ENCODE measurements at regions not wholly inside any gene's neighbourhood (a gene's known extent, or its start where the extent isn't known, plus 50 kb on each side); places are given as distances from the start of the nearest gene placed in this dataset.

DNA sequence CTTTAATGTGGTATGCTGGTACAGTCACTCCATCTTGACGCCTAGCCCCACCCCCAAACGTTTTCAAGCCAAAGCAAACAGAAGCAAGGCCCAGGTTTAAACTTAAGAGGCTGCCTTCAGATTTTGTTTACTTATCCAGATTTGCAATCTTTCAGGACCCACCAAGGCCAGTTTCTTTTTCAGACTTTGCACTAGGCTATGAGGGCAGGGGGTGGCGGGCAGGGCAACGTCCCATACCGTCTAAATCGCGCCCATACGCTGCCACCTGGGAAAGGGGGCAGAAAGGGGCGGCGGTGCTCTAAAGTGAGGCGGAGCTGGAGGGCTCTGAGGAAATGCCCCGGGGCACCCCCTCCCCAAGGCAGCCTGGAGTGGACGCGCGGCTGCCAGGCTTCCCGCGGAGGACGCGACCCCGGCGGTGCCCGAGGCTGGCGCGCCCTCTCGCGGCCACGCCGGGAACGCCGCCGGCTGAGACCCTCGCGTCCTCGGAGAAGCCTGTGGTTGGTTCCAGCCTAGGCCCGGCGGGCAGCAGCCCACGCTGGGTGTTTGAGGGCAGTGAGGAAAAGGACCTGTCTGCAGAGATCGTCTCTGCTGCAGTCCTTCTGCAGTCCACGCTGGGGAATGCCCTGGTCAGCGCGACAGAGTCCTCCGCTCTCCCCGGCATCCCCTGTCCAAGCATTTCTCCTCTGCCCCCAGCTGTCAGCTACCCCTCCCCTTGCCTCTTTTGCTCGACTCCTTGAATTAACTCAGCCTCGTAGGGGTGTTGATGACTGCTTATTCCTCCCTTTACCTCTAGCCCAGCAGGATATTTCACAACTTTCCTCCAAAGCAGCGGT, 93.7 kb upstream of the PRNP start:
- Histone ChIP-seq H3K36me3 (replicated peaks in 1 of 2; ENCODE audit: control insufficient read depth in 1 of 2, insufficient read depth in 2 of 2, low read length in 1 of 2) (no peaks in the 10 kb centered on the region), H3K4me3 (ENCODE audit: low read depth in 2 of 2, low read length in 1 of 2) (peak overlapping the region; percentile 45 to 66), H4K20me1 (ENCODE audit: insufficient read depth) (no peaks in the 10 kb centered on the region), H3K27ac (ENCODE audit: low read depth in 2 of 2, low read length in 1 of 2) (no peak overlapping the region), H3K9me3 (no peaks in the 10 kb centered on the region), H3F3A (replicated peaks; ENCODE audit: insufficient read depth) (peaks cover 4% of the 10 kb centered on the region), H3K4me2 (peak overlapping the region; percentile 80), H3K9ac (peak overlapping the region; percentile 55), H3K9me2 (no peaks in the 10 kb centered on the region), H3K79me2 (ENCODE audit: insufficient read depth) (no peaks in the 10 kb centered on the region), H3K4me1 (ENCODE audit: control insufficient read depth in 1 of 2, insufficient read depth in 2 of 2, low read depth in 1 of 2, low read length in 1 of 2) (peaks cover 2 to 8% of the 10 kb centered on the region in 2 experiments; a peak in 3 of 4 replicates), H3K27me3 (ENCODE audit: insufficient read depth) (no peaks in the 10 kb centered on the region), H2AFZ (ENCODE audit: low read depth) (peak overlapping the region; percentile 93)
- ChIA-PET CTCF (interaction anchor here (0.6 to 2.3 kb wide), 10 partner anchors 9 to 487 kb away, joined by 3 to 13 read pairs (median 3); partner anchors contain the start of gene PRND), POLR2A (no interaction called here)
- TF ChIP-seq TCF12 (IDR thresholded peaks at IDR 0.05) (no peak), RAD21 (IDR thresholded peaks at IDR 0.05; ENCODE audit: low read length) (peak; percentile 77), POLR2AphosphoS5 (IDR thresholded peaks at IDR 0.05; ENCODE audit: low read depth, low read length) (no peak), NRF1 (IDR thresholded peaks at IDR 0.05; ENCODE audit: low read depth, low read length) (0 out of 2 replicates have a peak, but pooled peaks have one; percentile 9), JUND (IDR thresholded peaks at IDR 0.05) (no peak), RCOR1 (IDR thresholded peaks at IDR 0.05; ENCODE audit: low read length) (no peak), RXRA (IDR thresholded peaks at IDR 0.05; ENCODE audit: borderline replicate concordance, low read depth) (no peak), CTCF (IDR thresholded peaks at IDR 0.05) (peak; percentile 84), EZH2phosphoT487 (IDR thresholded peaks at IDR 0.05; ENCODE audit: borderline replicate concordance, low read depth) (no peak), ELF1 (IDR thresholded peaks at IDR 0.05) (no peak), SMC3 (IDR thresholded peaks at IDR 0.05; ENCODE audit: low read depth, low read length) (peak; percentile 87), MEF2A (IDR thresholded peaks at IDR 0.05; ENCODE audit: borderline replicate concordance, low read depth) (no peak), FOXM1 (IDR thresholded peaks at IDR 0.05; ENCODE audit: low read depth) (no peak), PBX3 (IDR thresholded peaks at IDR 0.05) (no peak), TAF1 (IDR thresholded peaks at IDR 0.05; ENCODE audit: borderline replicate concordance, low read depth, low read length) (no peak), EP300 (IDR thresholded peaks at IDR 0.05; ENCODE audit: borderline replicate concordance in 1 of 2, low read depth in 1 of 2, low read length in 1 of 2) (0 out of 4 replicates have a peak, but pooled peaks of 1 of the 2 experiments have one; percentile 9)
- TF ChIP-seq, protein P1, sequence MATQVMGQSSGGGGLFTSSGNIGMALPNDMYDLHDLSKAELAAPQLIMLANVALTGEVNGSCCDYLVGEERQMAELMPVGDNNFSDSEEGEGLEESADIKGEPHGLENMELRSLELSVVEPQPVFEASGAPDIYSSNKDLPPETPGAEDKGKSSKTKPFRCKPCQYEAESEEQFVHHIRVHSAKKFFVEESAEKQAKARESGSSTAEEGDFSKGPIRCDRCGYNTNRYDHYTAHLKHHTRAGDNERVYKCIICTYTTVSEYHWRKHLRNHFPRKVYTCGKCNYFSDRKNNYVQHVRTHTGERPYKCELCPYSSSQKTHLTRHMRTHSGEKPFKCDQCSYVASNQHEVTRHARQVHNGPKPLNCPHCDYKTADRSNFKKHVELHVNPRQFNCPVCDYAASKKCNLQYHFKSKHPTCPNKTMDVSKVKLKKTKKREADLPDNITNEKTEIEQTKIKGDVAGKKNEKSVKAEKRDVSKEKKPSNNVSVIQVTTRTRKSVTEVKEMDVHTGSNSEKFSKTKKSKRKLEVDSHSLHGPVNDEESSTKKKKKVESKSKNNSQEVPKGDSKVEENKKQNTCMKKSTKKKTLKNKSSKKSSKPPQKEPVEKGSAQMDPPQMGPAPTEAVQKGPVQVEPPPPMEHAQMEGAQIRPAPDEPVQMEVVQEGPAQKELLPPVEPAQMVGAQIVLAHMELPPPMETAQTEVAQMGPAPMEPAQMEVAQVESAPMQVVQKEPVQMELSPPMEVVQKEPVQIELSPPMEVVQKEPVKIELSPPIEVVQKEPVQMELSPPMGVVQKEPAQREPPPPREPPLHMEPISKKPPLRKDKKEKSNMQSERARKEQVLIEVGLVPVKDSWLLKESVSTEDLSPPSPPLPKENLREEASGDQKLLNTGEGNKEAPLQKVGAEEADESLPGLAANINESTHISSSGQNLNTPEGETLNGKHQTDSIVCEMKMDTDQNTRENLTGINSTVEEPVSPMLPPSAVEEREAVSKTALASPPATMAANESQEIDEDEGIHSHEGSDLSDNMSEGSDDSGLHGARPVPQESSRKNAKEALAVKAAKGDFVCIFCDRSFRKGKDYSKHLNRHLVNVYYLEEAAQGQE (IDR thresholded peaks at IDR 0.05; ENCODE audit: low read depth, low read length), result no peak
- TF ChIP-seq, protein P2, sequence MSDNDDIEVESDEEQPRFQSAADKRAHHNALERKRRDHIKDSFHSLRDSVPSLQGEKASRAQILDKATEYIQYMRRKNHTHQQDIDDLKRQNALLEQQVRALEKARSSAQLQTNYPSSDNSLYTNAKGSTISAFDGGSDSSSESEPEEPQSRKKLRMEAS (IDR thresholded peaks at IDR 0.05; ENCODE audit: low read depth), result no peak
- TF ChIP-seq, protein P3, sequence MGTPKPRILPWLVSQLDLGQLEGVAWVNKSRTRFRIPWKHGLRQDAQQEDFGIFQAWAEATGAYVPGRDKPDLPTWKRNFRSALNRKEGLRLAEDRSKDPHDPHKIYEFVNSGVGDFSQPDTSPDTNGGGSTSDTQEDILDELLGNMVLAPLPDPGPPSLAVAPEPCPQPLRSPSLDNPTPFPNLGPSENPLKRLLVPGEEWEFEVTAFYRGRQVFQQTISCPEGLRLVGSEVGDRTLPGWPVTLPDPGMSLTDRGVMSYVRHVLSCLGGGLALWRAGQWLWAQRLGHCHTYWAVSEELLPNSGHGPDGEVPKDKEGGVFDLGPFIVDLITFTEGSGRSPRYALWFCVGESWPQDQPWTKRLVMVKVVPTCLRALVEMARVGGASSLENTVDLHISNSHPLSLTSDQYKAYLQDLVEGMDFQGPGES (IDR thresholded peaks at IDR 0.05; ENCODE audit: low read depth, low read length), result no peak
- peak; percentile 84 for DNase-seq
- 27% methylated on average over 19 of the region's 46 CpGs for WGBS (ENCODE audit: low lambda C conversion rate)

Measured in SK-N-SH (cell line).